ENCODE measurements at regions not wholly inside any gene's neighbourhood (a gene's known extent, or its start where the extent isn't known, plus 50 kb on each side); places are given as distances from the start of the nearest gene placed in this dataset.

- TF ChIP-seq CTCF (IDR thresholded peaks at IDR 0.05; ENCODE audit: low read depth, low read length, missing input control) = no peak
- TF ChIP-seq RAD21 (IDR thresholded peaks at IDR 0.05) = no peak
- TF ChIP-seq FOXA1 (IDR thresholded peaks at IDR 0.05) = no peak
- TF ChIP-seq MAX (IDR thresholded peaks at IDR 0.05) = no peak
- TF ChIP-seq YY1 (IDR thresholded peaks at IDR 0.05) = no peak
- TF ChIP-seq NR2F2 (IDR thresholded peaks at IDR 0.05) = no peak
- TF ChIP-seq TAF1 (conservative IDR thresholded peaks at IDR 0.05) = no peak
- TF ChIP-seq ATF3 (IDR thresholded peaks at IDR 0.05) = no peak
- no peak for TF ChIP-seq REST (IDR thresholded peaks at IDR 0.05)
- TF ChIP-seq JUND (IDR thresholded peaks at IDR 0.05) = no peak
Observed at GRCh38 chr5:67515020-67515689, 318.6 kb upstream of the CD180 start.

All from liver (tissue), 3 donors.